HG03060 (cell line): ENCODE measurements at regions not wholly inside any gene's neighbourhood (a gene's known extent, or its start where the extent isn't known, plus 50 kb on each side); places are given as distances from the start of the nearest gene placed in this dataset.

Experiments used
- ATAC-seq: cut with Tn5 transposase; IDR thresholded peaks from one replicate; pipeline ENCODE4 v1.9.1; 2021; ENCODE audit warnings: low read depth, moderate number of reproducible peaks; ENCODE audit not compliant: unreplicated experiment

DNA sequence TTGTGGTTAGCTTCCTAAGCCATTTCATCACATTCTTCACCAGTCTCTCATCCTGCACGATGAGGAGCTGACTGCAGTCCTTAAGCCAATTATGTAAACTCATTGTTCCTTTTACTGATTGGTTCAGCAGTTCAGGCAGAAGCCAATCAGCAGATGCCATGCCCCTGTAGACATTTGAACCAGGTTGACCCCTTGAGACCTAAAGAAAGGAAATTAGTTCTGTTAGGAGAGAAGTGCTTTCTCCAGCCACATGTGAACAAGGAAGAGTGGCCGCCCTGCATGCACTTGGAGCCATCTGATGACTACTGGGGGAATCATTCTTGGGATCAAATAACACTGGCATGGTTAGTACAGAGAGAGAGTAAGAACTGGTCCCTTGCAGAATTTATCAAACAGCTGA lies 535.2 kb upstream of the ID4 start:
- ATAC-seq: no peak

DNA sequence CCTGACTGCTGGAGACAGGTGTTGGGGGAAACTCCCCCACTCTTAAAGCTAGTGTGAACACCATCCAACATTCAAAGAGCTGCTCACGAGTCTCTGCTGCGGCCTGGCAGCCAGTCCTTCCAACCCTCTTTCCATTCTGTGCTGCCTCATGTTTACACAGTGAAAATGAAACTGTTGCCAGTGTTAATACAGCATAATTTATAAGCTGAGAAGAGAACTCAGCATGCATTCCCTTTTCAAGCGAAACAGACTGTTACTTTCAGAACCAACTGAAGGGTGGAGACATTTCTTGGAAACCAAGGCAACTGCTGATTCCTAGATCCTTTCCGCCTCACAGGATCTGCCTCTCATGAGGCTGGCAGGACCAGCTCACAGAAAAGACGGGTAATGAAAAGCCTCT lies 533.8 kb upstream of the ID4 start:
- ATAC-seq: no peak

DNA sequence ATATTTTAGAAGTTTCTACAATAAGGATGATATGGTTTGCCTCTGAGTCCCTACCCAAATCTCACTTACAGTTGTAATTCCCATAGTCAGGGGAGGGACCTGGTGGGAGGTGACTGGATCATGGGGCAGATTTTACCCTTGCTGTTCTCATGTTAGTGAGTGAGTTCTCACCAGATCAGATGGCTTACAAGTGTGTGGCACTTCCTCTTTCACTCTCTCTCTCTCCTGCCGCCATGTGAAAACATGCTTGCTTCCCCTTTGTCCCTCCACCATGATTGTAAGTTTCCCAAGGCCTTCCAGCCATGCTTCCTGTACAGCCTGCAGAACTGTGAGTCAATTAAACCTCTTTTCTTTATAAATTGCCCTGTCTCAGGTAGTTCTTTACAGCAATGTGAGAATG lies 527.5 kb upstream of the ID4 start:
- no peak for ATAC-seq

DNA sequence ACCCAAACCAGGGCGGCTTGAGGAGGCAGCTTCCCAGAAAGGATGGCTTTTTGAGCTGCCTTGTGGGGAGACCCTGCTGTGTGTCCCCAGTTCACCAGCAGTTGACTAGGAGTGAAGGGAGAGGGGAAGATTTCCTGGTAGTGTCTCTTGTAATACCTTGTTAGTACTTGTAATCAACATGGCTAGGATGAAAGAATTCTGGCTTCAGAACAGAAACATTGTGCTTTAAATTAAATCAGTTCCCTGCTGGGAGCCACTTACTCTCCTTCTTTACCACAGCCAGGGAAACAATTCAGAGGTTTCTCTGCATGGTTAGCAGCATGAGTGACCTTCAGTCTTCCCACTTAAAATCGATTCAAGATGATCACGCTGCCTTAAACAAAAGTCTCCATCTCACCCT lies 525.4 kb upstream of the ID4 start:
- no peak for ATAC-seq

DNA sequence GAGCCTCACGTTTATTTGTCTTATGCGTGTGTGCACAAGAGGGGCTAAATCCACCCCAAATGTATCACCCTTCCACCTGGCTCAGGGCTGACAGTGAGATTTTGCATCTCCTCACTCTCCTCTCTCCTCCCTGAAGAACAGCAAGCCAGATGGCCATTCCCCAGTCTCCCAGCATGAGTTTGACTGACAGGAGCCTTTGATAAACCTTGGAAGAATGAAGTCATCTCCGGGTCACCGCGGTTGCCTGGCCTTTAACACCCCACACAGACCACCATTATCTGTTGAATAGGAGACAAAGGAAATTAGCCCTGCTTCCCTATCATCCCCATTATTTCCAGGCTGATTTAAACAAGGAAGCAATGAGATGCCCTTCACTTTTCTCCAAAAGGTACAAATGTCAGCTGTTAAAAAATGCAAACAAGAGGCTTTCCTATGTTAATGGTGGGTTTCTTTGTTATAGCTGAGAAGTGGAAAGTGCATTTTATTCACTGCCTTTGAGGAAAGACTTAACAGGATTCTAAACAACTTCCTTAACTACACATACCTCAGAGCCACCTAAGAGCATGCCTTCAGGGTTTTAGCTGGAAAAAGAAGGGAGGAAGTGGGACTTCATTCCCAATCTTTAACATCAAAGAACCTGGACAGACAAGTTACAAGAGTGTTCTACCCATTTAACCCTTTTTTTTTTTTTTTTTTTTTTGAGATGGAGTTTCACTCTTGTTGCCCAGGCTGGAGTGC lies 524.8 kb upstream of the ID4 start:
- no peak for ATAC-seq

DNA sequence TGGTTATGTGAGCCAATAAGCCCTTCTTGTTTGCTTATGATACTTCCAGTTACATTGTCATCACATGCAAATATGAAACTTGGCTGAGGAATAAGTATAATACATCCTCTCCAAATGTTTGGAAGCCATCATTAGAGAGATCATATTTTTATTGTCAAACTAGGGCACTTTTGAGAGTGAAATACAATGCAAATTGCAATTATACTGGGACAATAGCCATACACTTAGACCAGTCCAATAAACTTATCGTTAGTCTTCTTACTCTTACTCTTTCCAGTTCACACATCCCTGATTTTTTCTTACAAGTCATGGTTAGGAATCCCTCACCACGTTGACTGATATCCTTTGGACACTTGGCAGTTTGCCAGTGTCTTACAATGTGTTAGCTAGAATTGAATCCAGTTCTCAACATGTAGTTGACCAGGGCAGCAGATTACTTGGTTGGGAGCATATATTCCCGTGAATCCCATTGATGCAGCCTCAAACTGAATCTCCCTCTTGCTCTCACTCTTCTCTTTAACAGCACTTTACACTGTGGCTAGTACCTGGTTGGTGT lies 519.7 kb upstream of the ID4 start:
- no peak for ATAC-seq

DNA sequence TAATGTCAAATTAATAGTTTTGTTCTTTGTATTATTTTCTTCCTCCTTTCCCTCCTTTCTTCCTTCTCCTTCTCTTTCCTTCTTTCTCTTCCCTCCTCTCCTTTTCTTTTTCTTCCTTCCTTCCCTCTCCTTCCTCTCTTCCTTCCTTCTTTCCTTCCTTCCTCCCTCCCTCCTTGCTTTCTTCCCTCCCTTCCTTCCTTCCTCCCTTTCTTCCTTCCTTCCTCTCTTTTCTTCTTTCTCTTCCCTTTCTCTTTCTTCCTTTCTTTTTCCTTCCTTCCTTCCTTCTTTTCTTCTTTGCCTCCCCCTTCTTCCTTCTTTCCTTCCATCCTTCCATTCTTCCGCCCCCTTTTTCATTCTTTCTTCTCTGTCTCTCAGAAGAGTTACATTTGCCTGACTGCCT lies 518.2 kb upstream of the ID4 start:
- ATAC-seq: no peak

DNA sequence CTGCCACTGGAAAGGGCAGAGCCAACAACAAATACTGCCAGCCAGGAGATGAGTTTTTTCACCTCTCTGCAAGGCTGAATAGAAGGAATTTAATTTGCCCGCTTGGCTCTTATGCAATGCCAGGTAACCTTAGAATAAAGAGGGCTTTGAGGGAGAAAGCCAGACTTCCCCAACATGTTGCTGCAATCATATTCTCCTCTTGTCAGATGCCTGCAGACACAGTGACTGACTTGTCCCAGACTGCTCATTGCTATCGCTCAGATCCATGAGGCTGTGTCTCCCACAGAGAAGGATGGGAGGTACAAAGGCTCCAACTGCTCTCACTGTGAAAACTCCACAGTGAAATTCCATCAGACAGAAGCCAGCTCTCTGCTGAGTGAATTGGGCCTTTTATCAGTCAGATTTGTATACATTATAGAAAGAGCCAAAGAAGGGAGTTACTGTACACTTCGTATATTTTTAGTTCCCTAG lies 517.0 kb upstream of the ID4 start:
- ATAC-seq: no peak

DNA sequence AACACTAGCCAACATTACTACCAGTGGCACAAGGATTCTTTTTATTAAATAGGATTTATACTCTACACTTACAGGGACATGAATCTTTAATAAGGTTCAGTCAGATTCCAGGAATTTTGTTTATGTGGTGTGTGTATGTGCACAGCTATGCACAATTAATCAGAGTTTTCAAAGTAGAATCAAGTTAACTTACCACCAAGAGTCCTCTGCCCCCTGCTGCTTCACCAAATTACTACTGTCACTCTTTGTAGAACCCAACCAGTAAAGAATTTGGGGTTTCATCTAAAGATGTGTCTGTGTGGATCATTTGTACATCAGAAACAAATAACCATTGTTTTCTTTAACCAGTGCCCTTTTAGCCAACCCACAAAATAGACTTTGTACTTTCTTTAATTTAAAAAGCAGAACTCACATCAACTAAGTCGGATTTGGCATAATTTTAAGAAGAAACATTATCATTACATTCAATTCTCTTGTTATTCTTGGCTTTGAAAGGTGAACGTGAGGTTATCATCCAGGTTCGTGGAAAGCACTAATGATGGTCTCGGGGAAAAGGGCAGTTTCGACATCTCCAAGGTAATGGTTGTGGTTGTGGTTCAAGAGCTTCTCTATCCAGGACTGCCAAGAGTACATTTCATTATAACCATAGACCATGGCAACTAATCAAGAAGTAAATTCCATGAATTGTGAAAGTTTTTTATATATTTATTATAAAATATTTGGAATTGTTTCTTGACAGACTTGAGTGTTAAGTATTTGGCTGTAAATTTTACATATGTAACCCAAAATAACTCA lies 514.3 kb upstream of the ID4 start:
- no peak for ATAC-seq

DNA sequence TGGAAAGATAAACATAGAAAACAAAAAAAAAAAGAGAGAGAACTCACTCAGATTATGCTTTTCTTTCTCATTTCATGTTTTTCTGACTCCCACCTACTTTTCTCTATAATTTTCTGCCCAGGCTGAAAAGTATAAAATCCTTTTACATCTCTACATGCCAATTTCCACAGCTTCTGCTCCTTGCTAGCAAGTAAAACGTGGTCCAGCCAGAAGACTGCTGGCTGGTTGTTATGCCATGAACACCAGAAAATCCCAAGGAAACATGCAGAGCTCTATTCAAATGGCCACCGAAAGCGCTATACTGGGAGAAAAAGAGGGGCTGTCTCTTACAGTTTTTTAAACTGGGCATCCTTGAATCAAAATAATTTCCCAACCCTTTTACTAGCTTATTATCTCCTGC lies 512.8 kb upstream of the ID4 start:
- no peak for ATAC-seq

DNA sequence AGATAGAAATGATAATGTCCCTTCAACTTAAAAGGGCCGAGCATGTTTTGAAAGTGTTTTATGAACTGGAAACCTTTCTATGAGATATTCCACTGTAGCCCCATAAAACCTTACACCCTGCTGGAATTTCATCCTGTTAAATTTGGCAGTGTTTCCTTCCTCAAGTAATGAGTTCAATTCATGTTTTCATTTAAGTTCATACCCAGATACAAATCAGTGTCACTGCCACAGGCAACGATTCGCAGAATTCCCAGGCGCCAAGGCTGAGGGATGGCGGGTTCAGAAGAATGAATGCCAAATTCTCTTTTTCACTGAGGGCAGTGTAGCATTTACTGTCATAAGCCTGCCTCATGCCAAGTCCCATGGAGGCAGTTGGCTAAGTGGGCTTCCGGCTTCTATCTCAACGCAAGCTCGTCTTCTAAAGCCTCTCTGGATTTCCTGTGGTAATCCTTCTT lies 511.8 kb upstream of the ID4 start:
- no peak for ATAC-seq

DNA sequence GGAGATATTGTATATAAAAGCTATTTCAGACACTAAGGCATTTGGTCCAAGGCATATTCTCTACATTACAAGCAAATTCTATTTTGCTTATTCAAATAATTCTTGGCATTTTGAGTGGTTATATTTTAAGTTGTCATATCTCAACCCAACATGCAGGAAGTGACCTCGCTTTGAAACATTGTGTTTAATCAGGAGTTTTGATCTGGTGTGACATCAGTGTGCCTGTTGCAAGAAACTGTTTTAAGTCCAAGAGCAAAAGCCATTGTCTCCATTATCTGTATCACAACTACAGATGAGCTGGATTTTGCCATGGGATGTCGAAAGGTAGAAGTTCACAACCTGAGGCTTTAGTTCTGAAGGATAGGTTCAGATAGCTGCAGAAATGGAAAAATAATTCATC lies 509.9 kb upstream of the ID4 start:
- ATAC-seq: no peak

DNA sequence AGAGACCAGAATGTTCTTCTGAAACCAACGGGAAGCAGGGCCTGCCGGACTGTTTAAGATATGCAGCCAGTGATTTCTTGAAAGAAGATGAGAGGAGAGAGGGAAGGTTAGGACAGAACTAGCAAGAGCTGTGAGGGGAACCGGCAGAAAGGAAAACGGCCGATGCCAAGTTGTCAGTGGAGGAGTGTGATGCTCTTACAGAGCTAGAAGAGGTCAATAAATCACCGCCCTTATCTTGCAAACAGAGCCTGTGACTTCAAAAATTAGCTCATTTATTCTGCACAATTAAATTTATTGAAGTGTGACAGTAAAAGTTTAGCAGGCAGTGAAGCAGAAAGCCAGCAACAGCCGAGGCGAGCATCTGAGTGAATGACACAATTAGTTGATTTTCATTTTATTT lies 509.5 kb upstream of the ID4 start:
- ATAC-seq: no peak

DNA sequence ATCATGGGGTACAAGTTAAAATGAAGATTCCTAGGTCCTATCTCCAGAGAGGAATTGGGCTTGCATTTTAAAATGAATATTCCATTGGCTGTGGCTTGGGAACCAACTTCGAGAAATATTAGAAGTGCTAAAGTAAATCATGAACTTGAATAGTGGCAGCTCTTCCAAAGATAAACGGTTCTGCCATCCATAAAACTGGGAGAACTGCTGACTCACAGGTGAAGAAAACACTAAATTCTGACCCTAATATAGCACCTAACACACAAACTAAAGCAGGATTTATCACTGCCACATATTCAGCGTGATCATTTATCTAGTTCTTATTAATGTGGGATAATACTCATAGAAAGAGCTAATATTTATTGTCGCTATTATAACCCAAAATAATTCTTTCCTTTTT lies 508.1 kb upstream of the ID4 start:
- no peak for ATAC-seq

DNA sequence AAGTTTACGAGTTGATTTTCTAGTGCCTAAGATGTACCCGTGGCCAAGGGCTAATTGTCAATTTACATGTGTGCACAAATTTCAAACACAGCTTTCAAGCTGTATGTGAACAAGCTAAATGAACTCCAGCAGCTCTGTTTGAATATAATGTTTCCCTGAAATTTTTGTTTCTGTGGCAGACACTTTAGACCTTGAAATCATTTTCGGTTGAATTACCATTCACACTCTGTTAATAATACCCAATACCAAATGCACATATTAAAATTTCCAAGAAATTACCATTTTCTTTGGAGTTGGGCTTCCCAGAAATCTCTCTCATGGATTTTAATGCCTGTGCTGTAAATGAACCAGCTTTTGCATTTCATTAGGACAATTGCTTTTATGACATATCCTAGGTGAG lies 506.1 kb upstream of the ID4 start:
- no peak for ATAC-seq

DNA sequence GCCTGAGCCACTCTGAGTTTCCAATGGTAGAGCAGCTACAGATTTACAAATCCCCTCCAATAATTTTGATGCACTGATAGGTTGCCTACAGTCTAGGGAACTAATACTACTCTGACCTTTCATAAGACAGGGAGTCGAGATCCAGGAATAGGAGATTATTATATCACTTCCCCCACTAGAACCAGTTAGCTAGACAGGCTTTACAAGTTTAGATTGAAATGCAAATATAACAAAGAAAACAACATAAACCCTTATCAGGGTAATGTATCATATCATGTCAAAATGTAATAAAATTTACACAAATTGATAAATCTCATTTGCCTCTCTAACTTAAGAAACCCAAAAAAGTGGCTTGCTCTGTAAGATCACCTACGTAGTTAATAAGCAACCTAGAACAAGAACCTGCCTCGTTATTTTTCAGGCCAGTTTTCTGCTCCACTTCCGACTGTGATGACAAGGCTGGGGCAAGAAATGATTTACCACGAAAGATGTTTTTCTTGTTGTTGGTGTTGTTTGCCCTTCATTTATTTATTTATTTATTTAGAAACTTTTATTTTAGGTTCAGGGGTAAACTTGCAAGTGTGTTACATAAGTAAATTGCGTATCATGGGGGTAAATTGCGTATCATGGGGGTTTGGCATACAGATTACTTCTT lies 504.2 kb upstream of the ID4 start:
- no peak for ATAC-seq

DNA sequence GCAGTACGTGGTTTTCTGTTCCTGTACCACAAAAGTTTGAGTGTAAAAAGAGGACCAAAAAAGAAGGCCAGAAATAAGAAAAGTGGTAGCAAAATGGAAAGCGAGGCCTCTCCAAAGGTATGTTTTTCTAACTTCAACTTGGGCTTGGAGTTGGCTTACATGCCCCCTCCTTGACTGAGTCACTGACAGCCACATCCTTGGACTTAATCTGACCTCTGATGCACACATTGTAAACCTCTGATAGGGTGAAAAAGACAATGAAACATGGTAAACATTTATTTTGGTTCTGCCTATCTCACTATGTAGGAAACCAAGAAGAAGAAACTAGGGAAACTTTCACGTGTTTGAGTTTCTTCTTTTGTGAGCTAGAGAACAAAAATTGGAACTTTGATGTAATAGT lies 503.2 kb upstream of the ID4 start:
- ATAC-seq: no peak

DNA sequence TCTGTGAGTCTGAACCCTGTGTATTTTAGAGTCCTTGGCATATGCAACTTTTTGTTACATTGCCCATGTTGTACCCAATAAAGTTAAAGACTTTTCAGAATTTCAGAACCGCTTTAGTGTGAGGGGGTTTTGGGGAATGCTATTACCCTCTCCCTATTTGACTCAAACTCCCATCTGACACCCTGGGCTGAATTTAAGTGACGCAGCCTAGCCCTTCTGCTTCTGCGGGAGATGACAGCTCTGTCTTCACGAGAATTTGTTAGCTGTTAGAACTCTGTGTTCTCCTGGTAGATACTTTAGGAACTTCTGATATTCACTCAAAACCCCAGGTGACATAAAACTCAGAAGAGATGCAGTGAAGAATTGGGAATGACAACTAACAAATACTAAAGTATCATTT lies 500.6 kb upstream of the ID4 start:
- ATAC-seq: no peak

DNA sequence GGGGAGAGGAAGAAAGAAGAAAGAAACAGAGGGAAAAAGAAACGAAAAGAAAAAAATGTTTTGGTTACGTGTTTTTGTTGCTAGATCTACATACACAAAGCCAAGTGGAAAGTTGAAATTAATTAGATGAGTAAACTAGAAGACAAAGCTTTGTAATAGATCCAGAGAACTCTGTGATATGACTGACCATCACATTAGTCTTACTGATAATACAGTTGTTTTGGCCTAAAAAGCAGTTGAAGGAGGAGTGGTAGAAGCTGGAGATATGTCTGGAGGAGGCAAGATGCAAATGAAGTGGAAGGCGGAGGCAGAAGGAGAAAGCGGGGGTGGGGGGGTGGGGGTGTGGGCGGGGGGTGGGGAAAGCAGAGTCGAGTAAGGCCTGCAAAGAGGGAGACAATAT lies 500.1 kb upstream of the ID4 start:
- no peak for ATAC-seq

DNA sequence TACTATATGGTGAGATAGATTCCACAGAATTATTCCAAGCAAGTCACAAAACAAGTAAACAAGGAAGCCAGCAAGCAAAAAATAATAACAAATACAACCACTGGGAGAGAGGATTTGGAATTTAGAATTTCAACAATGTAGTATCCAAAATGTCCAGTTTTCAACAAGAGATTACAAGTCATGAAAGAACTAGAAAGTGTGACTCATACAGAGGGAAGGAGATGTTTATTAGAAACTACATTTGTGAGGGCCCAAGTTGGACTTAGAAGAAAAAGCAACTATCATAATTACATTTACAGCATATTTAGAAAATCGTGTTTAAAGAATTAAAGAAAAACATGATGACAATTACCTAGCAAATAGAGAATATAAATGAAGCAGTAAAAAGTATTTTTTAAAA lies 494.6 kb upstream of the ID4 start:
- no peak for ATAC-seq

DNA sequence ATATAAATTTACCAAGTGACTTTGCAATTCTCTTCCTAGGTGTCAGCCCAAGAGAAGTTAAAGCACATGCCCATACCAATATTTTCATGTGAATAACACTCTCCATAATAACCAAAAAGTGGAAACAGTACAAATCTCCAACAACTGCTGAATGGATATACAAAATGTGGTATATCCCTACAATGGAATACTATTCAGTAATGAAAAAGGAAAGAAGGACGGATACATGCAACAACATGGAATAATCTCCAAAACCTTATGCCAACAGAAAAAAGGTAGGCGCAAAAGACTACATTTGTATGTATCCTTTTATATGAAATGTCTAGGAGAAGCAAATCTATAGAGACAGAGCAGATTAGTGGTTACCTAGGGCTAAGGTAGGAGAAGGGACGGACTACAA lies 487.7 kb upstream of the ID4 start:
- ATAC-seq: no peak
